HG03432 (cell line): ENCODE measurements at regions not wholly inside any gene's neighbourhood (a gene's known extent, or its start where the extent isn't known, plus 50 kb on each side); places are given as distances from the start of the nearest gene placed in this dataset.

ENCODE experiments used
- ATAC-seq: cut with Tn5 transposase; IDR thresholded peaks from one replicate; pipeline ENCODE4 v1.9.1; 2021; ENCODE audit warnings: mild to moderate bottlenecking, moderate library complexity; ENCODE audit not compliant: unreplicated experiment

DNA sequence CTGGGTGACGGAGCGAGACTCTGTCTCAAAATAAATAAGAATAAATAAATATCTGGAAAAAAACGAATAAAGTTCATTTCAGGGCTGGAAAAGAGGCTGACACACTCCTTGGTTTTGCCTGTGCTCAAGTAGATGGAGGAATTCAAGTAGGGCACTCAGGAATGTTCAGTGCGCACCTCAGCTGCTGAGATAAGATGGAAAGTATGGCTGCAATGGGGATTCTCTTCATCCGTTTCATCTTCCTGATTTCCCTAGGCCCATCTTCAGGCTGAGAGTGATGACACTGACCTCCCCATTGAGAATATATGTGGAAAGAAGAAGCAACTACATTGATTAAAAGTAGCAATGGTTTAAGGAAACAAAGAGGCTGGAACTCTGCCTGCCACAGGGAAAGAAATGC, 130.5 kb upstream of the ZNF644 start:
- no peak for ATAC-seq

DNA sequence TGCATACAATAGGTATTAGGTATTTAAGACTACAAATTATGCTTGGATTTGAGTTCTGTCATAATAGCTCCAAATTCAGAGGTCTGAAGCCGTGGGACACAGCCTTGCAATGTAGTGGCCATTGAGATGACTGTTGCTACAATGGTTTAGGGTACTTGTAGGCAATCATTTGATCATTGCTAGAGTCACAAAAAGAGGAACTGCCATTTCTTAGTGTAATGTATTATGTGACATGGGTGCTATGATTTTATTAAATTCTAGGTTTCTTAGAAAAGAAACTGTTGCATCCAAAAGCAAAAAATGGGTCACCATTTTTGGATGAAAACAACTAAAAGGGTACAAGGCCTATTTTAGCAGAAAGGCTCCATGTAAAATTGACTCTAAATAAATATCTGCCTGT, 129.9 kb upstream of the ZNF644 start:
- no peak for ATAC-seq

DNA sequence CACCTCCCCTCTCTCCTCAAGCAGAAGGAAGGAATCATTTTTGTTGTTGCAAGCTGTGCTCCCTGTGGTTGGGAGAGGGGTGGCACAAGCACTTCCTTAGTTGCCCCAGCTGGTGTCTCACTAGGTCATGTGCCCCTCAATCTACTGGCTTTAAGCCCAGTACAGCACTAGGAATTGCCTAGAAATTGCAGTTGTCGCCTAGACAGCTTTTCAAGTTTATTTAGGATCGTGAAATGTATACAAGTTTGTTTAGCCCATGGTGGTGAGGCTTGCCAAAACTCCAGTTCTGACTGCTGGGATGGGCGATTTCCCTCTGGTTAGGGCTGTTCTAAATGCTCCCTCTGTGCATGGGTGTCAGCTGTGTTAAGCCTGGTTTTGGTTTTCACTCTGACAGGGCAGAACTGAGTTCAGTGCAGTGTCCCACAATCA, 126.8 kb upstream of the ZNF644 start:
- no peak for ATAC-seq

DNA sequence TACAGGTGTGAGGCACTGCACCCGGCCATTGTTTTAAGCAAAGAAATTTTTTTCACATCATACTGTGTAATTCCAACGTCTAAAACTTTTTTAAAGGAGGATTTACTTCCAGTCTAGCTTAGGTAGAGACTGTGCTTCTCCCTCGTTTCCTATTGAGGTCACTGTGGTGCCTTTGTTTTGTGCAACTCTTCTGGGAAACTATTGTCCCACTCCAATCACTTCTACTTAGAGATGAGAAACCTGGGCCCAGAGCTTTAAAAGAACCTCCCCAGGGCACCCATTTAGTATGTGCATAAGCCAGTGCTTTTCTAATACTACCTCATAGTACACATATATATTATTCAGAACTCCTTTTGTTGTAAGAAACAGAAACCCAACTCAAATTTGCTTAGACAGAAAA, 120.0 kb upstream of the ZNF644 start:
- no peak for ATAC-seq

DNA sequence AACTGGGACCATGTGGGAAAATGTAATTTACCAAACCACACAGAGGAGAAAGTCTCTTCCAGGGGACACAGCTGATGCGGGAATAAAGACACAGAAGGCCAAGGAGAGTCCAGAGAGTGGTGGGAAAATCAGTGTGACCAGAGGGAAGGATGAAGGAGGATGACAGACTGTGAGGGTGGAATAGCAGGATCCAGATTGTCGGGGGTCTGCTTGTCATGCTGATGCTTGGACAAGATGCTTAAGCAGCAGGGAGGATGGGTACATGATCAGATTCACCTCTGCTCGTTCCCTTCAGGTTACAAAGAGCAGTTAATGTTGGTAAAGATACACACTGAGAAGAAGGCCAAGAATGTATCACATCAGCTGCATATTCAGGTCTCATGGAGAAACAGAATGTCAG, 117.1 kb upstream of the ZNF644 start:
- no peak for ATAC-seq

DNA sequence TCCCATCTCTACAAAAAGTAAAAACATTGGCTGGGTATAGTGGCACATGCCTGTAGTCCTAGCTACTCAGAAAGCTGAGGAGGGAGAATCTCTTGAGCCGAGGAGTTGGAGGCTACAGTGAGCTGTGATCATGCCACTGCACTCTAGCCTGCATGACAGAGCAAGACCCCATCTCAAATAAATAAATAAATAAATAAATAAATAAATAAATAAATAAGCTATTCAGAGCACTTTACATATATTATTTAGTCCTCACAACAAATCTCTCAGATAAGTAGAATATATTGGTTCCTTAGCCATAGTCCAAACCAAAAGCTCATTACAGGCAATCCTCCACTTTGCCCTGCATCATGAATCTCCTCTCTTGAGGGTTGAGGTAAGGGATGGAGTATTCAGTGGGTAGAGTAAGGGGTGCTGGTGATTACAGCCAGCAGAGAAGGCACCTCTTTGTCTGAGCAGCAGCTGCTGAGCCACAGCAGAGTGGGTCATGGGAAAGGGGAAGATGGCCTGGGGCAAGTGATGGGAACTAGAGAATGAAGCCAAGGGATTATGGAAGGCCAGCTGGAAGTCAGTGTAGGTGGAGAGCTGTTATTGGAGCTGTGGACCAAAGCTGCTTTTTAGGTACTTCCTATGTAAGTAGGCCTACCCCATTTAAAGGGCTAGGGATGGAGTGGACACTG, 115.5 kb upstream of the ZNF644 start:
- no peak for ATAC-seq

DNA sequence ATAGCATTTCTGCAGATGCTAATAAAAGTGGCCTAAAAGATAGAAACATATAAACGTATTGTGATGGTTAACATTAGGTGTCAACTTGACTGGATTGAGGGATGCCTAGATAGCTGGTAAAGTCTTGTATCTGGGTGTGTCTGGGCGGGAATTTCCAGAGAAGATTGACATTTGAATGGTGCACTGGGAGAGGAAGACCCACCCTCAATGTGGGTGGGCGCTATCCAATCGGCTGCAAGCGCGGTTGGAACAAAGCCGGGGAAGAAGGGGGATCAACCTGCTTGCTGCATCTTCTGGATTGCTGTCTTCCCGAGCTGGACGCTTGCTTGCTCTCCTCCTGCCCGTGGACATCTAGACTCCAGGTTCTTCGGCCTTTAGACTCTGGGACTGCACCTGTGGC, 114.0 kb upstream of the ZNF644 start:
- ATAC-seq = no peak

DNA sequence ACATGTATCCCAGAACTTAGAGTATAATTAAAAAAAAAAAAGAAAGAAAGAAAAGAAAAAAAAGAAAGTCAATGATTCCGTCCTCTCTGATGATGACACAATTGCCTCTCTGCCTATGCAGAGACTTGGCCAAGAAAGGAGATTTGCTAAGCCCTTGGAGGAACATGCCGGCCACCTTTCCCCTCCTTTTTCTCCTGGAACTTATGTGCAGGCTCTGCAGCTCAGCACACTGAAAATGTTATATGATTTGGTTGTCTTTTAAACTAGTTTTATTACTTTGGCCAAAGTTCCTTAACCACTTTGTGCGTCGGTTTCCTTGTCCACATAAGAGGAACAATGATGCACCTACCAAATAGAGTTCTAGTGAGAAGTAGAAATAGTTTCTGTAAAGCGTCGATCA, 111.4 kb upstream of the ZNF644 start:
- ATAC-seq = no peak

DNA sequence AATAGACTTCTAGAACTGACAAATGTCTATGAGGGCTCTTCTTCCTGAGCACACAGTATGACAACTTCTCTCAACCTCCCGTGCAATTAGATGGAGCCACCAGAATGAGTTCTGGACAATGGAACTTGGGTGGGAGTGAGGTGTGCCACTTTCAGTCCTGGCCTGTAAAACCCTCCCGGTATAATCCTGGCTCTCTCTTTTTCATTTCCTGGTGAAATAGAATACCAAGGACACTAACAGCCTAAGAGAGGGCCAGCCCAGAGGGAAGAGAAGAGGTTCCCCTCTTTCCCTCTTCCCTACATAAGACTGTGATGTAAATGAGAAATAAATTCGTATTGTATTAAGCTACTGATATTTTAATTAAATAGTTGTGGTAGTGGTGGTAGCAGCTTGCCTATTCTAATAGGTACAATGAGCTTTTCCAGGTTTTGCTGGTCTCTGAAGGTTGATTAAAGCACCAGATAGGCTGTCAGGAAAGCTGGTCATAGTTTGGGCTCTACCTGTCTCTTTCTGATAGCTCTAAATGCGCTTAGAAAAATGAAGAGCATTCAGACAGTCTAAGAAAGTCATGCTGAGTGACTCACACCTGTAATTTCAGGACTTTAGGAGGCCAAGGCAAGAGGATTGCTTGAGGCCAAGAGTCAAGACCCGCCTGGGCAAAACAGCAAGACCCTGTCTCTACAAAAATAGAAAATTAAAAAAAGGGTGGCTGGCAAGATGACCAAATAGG, 108.6 kb upstream of the ZNF644 start:
- no peak for ATAC-seq

DNA sequence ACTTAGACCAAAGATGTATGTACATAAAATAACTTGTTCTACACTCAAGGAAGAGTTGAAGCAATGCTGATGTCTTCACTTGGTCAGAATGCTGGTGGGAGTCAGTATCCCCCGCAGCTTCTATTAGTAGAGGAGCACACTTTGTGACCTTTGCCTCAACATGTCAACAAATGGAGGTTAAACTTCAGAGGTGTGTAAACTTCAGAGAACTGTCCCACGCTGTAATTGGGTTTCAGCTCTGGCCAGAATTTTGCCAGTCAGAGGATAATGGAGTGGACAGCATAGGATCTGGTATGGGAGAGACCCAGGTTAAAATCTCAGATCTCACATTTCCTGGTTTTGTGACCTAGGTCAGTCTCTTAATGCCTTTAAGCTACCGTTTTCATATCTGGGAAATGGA, 107.6 kb upstream of the ZNF644 start:
- ATAC-seq = no peak

DNA sequence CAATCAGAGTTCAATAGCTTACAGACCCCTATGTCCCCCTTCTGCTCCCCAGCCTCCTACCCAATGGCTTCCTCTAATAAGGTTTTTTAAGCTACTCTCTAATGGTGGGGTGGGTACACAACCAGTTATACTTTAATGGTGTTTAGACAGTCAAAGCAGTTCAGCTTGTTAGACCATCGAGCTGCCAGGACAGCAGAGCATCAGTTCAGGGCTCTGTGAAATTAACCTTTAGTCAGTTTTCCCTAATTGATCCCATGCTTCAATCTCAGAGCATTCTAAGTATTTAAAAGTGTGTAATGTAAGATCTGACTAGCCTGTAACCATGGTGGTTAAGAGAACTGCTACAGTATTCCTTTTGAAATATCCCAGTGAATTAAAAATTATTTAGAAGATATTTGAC, 107.2 kb upstream of the ZNF644 start:
- no peak for ATAC-seq

DNA sequence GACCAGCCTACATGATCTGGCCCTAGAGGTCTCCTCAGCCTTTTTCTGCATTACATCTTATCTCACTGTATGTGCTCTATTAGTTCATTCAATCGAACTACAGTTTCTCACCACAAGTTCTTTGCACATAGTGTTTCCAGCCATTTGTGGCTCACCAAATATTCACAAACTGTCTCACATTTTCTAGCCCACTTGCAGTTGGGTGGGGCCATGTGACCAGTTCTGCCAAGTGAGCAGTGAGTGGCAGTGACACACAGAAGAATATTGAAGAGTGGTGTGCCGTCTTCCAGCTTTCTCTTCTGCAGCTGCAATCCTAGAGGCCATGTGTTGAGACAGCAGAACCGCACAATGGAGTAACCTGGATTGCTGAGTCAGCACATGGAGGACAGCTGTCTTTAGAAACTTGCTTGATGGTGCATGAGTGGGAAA, 103.2 kb upstream of the ZNF644 start:
- peak; percentile 57 for ATAC-seq

DNA sequence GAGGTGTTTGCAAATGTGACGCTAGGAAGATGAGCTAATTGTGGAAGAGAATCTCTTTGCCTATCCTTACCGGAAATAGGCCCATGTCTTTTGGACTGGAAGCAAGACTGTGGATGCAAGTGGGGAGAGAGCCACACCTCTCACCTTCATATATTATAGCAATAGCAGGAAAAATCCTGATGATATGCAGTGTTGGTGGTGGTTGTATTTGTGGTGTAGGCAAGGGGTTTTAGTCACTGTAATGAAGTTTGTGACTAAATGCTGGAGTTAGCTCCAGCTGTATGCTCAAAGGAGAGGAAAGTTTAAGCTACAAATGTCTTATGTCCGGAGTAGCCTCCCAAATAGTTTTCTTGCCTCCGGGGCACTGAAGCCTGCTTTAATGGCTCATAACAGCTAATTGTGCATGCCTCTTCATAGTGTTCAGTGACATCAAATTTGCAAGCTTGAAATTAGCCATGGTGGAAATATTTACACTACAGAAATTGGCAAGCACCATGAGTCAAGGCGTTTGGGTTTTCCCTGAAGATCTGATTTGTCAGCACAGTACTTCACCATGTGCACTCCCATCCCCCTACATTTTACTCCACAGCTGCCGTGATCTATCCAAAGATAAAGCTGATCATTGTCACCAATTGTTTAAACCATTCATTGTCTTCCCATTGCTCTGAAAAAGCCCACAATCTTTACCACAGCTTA, 102.6 kb upstream of the ZNF644 start:
- ATAC-seq = peak; percentile 25

DNA sequence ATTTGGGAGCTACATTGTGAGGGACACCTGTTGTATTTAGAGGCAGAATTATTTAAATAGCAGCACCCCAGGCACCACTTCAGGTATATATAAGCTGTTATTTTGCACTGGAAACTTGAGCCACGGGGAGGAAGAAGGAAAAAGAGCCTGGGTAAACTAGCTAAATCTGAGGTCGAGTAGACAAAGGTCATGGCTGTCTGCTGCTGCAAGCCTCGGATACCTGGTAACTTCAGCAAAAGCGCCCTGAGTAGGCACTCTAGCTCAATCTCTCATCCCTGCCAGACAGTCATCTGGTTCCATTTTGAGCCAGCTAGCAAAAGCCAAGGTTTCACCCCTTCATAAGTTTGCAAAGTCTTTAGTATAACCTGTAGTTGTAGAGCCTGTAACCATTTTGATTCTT, 101.9 kb upstream of the ZNF644 start:
- ATAC-seq = no peak

DNA sequence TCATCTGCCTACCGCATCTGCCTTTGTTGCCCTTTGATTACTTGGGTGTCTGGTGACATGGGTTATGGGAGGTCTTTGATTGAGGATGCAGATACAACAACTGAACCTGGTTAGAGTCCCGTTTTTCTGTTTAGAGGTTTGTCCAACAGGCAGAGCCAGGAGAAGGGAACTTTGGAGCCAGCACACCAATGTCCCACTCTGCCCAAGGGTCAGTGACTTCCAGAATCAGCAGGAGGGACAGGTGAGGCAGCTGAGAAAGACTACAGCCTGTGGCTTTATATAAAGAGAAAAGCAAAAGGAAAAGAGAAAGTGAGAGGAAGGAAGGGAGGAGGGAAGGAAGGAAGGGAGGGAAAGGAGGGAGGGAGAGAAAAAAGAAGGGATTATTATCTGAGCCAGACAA, 101.5 kb upstream of the ZNF644 start:
- ATAC-seq = no peak

DNA sequence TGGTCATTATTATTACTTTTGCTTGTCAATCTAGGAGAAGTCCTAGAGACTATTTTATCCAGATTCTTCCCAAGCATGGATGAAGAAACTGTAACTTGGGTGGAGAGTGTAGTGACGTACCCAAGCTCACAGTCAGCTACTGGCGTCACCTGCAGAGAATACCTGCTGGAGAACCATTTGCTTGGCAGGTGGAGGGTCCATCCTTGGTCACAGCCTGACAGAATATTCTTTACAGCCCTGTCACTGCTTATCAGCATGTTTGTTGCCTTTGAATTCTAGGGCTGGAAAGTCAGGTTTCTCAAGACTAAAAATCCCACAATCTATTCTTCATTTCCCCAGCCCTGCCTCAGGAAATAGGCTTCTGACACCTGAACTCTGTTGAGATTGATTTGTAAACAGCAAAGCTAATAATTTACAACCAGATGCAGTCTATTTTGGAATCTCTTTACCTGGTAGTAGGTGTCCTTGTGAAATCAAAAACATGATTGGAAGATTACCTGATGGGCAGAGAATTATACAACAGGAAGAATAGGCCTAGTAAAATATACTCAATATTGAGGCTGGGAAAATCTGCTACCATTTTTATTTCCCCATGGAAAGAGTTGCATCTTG, 100.4 kb upstream of the ZNF644 start:
- ATAC-seq = no peak

DNA sequence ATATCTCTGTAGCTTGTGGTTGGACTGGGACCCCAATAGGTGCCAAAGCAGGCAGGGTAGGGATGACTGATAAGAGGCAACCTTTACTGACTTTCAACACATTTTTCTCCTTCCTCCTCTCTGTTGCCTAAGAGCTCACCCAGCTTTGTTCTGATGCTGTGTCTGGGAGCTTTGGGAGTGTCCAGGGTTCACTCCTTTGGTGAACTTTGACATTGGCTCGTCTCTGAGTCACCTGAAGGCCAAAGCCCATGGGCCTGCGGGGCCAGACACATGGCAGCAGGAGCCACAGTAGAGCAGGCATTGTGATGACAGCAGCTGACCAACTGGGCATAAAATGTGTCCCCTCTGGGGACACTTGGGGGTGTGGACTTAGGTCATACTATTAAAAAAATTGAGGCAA, 99.5 kb upstream of the ZNF644 start:
- ATAC-seq = no peak

DNA sequence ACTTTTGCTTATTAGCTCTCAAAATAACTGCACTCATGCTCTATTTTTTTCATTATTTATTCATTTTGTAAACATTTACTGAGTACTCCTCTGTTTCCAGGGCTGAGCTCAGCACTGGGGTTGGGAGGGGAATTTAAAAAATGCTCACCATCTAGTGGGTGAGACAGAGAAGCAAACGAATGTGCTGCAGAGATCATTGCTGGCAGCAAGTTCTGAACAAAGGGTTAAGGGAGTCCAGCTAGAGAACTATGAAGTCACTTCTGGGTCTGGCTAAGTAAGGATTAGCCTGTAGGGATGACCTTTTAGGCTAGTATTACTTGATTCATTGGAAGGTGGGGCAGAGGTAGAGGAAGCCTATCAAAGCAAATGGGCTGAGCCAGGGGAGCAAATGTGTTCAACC, 99.1 kb upstream of the ZNF644 start:
- ATAC-seq = no peak

DNA sequence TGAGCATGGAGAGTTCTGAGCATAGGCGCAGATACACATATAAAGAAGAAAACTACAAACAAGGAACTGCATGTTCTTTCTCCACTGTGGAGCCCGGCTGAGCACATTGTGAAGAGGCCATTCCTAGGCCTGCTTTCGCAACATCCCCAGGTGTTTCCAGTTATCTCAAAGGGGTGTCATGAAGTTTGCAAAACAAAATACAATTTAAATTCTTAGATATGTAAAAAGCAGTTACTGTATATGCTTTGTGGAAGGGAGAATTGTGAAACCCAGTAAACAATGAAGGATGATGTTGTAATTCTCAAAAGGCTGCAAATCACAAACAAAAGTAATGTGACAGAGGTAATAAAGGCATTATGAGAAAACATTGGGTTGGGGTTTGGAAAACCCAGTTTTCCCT, 98.6 kb upstream of the ZNF644 start:
- ATAC-seq = no peak

DNA sequence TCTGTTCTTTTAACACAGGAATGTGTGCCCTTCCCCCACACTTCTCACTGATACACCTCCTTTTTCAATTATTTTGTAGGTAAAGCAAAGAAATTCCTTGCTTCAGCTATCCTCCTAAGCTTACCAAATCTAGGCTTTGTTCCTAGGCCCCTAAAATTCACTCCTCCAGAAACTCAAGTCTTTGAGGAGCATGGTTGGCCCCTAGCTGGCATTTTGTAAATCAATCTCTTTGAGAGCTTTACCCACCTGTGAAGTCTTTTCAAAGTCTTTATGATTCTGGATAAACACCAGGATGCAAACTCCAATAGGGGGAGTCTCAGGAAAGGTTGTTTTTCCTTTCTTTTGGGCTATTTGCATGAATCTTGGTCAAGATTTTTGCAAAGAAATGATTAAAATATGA, 82.9 kb upstream of the ZNF644 start:
- ATAC-seq = no peak

DNA sequence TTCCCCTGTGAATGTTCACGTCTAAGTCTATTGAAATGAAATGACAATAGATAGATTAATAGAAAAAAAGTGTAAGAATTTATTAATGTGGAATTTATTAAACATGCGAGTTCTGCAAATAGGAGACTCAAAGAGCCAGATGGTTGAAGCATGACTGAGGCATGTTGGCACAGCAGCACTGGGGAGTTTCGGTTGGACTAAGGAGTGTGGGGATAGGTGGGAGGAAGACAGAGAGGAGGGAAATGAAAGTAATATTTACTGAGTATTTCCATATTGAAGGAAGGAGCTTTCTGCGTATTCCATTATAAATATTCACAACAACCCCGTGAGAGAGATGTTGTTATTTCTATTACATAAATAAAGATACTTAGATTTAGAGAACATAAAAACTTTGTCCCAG, 79.5 kb upstream of the ZNF644 start:
- no peak for ATAC-seq
